ENCODE measurements at regions not wholly inside any gene's neighbourhood (a gene's known extent, or its start where the extent isn't known, plus 50 kb on each side); places are given as distances from the start of the nearest gene placed in this dataset.

- Histone ChIP-seq H3K27me3 (ENCODE audit: control insufficient read depth in 3 of 3, insufficient read depth in 3 of 3, low read length in 2 of 3) (peaks cover 0 to 4% (median 0%) of the 10 kb centered on the region in 3 donors), H3K9ac (ENCODE audit: insufficient read depth in 1 of 2, low read length in 2 of 2) (no peak overlapping the region), H3K9me3 (ENCODE audit: control insufficient read depth in 4 of 4, insufficient read depth in 3 of 4, low read length in 3 of 4) (peaks cover 0 to 4% (median 0%) of the 10 kb centered on the region in 4 donors), H3K4me1 (ENCODE audit: control insufficient read depth in 5 of 5, insufficient read depth in 5 of 5, low read length in 5 of 5) (no peaks in the 10 kb centered on the region), H3K36me3 (ENCODE audit: control insufficient read depth in 4 of 4, insufficient read depth in 4 of 4, low read length in 4 of 4) (no peaks in the 10 kb centered on the region), H3K27ac (ENCODE audit: low read depth in 1 of 2, low read length in 1 of 2) (no peak overlapping the region), H3K4me3 (no peak overlapping the region)
- TF ChIP-seq, protein P1, sequence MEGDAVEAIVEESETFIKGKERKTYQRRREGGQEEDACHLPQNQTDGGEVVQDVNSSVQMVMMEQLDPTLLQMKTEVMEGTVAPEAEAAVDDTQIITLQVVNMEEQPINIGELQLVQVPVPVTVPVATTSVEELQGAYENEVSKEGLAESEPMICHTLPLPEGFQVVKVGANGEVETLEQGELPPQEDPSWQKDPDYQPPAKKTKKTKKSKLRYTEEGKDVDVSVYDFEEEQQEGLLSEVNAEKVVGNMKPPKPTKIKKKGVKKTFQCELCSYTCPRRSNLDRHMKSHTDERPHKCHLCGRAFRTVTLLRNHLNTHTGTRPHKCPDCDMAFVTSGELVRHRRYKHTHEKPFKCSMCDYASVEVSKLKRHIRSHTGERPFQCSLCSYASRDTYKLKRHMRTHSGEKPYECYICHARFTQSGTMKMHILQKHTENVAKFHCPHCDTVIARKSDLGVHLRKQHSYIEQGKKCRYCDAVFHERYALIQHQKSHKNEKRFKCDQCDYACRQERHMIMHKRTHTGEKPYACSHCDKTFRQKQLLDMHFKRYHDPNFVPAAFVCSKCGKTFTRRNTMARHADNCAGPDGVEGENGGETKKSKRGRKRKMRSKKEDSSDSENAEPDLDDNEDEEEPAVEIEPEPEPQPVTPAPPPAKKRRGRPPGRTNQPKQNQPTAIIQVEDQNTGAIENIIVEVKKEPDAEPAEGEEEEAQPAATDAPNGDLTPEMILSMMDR (IDR thresholded peaks at IDR 0.05; ENCODE audit: control extremely low read depth, extremely low read depth) = no peak
- ATAC-seq (ENCODE audit: insufficient read depth, low FRiP score) = no peak
- WGBS, 2 donors = 49 to 58% methylated on average over 3 of the region's 3 CpGs
- no peak for DNase-seq
Measured at GRCh38 chr1:30028939-30029338, 694.4 kb downstream of the MATN1 start.

GRCh38 chr1:30028283-30028682 is 695.1 kb downstream of the MATN1 start:
- Histone ChIP-seq H3K9me3 (ENCODE audit: control insufficient read depth in 4 of 4, insufficient read depth in 3 of 4, low read length in 3 of 4) (peaks cover 0 to 4% (median 0%) of the 10 kb centered on the region in 4 donors), H3K27ac (ENCODE audit: low read depth in 1 of 2, low read length in 1 of 2) (no peak overlapping the region), H3K27me3 (ENCODE audit: control insufficient read depth in 3 of 3, insufficient read depth in 3 of 3, low read length in 2 of 3) (peaks cover 0 to 4% (median 0%) of the 10 kb centered on the region in 3 donors), H3K9ac (ENCODE audit: insufficient read depth in 1 of 2, low read length in 2 of 2) (no peak overlapping the region), H3K36me3 (ENCODE audit: control insufficient read depth in 4 of 4, insufficient read depth in 4 of 4, low read length in 4 of 4) (no peaks in the 10 kb centered on the region), H3K4me1 (ENCODE audit: control insufficient read depth in 5 of 5, insufficient read depth in 5 of 5, low read length in 5 of 5) (no peaks in the 10 kb centered on the region), H3K4me3 (no peak overlapping the region)
- DNase-seq (no peak), ATAC-seq (ENCODE audit: insufficient read depth, low FRiP score) (no peak)
- WGBS, 2 donors = 81 to 88% methylated on average over 2 of the region's 2 CpGs
- TF ChIP-seq, protein P1 (IDR thresholded peaks at IDR 0.05; ENCODE audit: control extremely low read depth, extremely low read depth) = no peak

DNA sequence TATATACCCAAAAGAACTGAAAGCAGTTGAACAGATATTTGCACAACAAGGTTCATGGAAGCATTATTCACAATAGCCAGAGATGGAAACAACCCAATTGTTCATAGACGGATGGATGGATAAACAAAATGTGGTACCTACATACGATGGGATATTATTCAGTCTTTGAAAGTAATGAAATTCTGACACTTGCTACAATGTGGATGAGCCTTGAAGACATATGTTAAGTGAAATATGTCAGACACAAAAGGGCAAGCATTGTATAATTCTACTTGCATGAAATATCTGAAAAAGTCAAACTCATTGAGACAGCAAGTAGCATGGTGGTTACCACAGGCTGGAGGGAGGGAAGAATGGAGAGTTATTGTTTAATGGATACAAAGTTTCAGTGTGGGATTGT is 696.1 kb downstream of the MATN1 start:
- ATAC-seq (ENCODE audit: insufficient read depth, low FRiP score) (no peak), DNase-seq (no peak)
- WGBS, 2 donors = 81 to 86% methylated on average over 2 of the region's 2 CpGs
- Histone ChIP-seq H3K4me3 (no peak overlapping the region), H3K4me1 (ENCODE audit: control insufficient read depth in 5 of 5, insufficient read depth in 5 of 5, low read length in 5 of 5) (no peaks in the 10 kb centered on the region), H3K27me3 (ENCODE audit: control insufficient read depth in 3 of 3, insufficient read depth in 3 of 3, low read length in 2 of 3) (peaks cover 0 to 4% (median 0%) of the 10 kb centered on the region in 3 donors), H3K9ac (ENCODE audit: insufficient read depth in 1 of 2, low read length in 2 of 2) (no peak overlapping the region), H3K36me3 (ENCODE audit: control insufficient read depth in 4 of 4, insufficient read depth in 4 of 4, low read length in 4 of 4) (no peaks in the 10 kb centered on the region), H3K27ac (ENCODE audit: low read depth in 1 of 2, low read length in 1 of 2) (no peak overlapping the region), H3K9me3 (ENCODE audit: control insufficient read depth in 4 of 4, insufficient read depth in 3 of 4, low read length in 3 of 4) (peaks cover 0 to 5% (median 0%) of the 10 kb centered on the region in 4 donors)
- TF ChIP-seq, protein P1 (IDR thresholded peaks at IDR 0.05; ENCODE audit: control extremely low read depth, extremely low read depth) = no peak
